HG03342 (cell line): ENCODE measurements at regions not wholly inside any gene's neighbourhood (a gene's known extent, or its start where the extent isn't known, plus 50 kb on each side); places are given as distances from the start of the nearest gene placed in this dataset.

Experiments used
- ATAC-seq: cut with Tn5 transposase; IDR thresholded peaks from one replicate; pipeline ENCODE4 v1.9.1; 2021; ENCODE audit warnings: mild to moderate bottlenecking, moderate library complexity; ENCODE audit not compliant: unreplicated experiment

GRCh38 chr6:81694855-81695254 lies 57.6 kb downstream of the TENT5A start:
- no peak for ATAC-seq

GRCh38 chr6:81694207-81694606 lies 58.3 kb downstream of the TENT5A start:
- ATAC-seq: no peak

DNA sequence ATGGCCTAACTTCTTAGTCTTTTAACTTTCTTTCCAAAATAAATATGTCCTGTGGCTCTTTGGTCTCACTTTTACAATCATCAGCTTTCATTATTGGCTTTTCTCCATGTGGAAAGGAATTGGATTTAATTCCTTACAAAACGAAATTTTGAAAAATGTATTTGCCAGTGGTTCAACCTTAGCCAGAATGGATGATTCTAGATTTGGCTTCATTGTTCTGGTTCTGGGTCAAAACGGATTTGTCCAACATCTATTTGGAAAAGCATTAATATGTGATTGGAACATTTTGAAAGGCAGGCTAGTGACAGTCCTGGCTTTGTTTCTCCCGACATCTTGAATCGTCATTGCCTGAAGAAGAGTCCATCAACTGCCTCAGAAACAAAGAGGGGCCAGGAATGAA lies 59.2 kb downstream of the TENT5A start:
- no peak for ATAC-seq

GRCh38 chr6:81690073-81690472 lies 62.4 kb downstream of the TENT5A start:
- no peak for ATAC-seq

DNA sequence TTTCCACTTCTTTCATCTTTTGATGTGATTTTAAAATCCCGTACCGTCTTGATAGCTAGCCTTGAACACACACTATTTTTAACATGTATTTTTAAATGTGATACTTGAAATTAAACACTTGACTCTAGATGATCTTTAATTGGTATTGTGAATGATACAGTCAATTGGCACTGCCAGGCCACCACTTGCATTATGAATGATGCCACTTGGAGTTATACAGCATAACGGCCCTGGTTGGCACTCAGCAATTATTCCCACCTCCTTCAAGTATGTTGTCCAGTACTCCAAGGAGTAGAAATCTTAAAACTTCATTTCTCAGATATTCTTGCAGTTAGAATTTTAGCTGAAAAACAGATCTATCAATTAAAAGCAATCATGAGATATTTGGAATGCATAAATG lies 62.9 kb downstream of the TENT5A start:
- no peak for ATAC-seq

DNA sequence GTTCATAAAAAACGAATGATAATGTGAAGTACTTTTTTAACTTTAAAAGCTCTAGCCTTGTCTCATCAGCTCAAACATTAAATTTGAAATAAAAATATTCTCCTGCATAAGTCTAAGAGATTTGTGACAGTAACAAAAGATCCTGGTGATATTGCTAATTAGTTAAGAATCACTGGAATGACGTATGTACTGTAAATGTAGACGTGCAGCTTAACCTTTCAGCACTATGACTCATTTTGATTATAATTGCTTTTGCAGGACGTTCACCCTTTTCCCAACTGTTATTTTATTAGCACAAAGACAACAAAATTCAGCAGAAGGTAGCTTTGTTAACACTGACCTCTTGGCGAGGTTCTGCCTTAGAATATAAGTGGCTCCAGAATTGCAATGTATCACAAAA lies 68.6 kb downstream of the TENT5A start:
- no peak for ATAC-seq

GRCh38 chr6:81682858-81683620 lies 69.4 kb downstream of the TENT5A start:
- ATAC-seq: no peak

- ATAC-seq: no peak
These were observed 70.2 kb downstream of the TENT5A start for GRCh38 chr6:81682235-81682795.

GRCh38 chr6:81669445-81669844 lies 83.0 kb downstream of the TENT5A start:
- ATAC-seq: no peak

GRCh38 chr6:81668615-81669047 lies 83.8 kb downstream of the TENT5A start:
- no peak for ATAC-seq

DNA sequence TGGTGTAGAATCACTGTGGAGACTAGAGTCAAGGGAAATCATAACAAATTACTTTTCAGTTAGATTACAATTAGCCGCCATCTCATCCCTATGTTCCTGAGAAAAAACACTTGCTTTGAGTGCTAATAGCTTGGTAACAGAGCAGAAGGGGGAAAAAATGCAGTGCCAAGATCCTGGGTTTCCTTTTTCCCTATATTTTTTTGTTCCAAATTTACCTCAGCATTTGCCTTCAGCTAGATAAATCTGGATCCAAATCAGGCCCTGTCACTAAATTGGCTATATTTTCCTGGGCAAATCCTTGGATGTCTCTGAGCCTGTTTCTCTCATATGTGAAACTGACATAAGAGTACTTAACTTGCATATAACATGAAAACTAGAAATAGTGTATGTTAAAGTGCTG lies 86.0 kb downstream of the TENT5A start:
- no peak for ATAC-seq

DNA sequence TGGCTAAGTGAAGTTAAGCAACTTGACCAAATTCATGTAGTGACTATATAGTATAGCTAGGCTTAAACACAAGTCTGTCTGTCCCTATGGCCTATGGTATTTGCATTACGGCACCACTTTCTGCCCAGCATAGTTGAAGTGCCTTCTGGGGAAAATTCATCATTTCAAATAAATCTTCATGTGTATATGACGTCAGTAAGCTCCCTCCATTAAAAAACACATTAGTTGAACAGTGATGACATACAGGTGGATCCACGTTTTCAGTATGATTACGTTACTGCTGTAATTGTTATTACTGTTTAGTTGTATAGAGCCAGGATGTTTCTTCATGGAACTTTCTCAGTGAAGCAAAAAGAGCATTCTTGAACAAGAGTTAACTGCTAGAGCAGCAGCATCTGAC lies 96.2 kb downstream of the TENT5A start:
- ATAC-seq: no peak

GRCh38 chr6:81655696-81656095 lies 96.8 kb downstream of the TENT5A start:
- ATAC-seq: no peak

DNA sequence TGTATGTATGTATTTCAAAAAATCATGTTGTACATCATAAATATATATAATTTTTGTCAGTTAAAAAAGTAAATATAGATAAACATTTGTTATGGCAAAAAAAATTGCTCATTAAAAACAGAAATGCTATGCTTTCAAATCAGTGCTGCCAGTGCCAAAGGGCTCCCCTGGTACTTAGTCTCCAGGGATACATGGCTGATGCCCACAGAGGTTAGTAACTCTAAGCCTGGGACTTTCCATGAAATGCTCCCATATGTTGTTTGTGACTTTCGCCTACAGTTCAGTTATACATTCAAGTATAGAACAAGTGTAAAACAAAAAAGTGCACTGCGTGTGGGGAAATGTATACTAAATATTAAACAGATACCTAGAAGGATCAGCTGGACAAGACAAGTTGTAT lies 104.0 kb downstream of the TENT5A start:
- no peak for ATAC-seq

GRCh38 chr6:81643156-81643555 lies 109.3 kb downstream of the TENT5A start:
- no peak for ATAC-seq

DNA sequence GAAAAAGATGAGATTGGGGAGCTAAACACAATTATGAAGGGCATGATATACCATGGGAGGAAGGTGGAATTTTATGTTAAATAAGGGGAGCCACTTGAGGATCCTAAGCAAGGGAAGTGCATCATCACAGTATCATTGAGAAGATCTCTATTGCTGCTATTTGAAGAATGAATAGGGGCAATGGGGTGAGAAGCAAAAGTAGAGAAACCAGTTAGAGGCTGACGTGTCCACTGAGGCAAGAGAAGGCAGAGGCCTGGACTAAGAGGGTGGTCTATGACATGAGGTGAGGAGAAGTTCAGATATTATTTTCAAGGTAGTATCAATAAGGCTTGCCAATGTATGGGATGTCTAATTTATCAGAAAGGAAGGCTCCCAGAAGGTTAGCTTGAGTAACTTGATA lies 111.6 kb downstream of the TENT5A start:
- ATAC-seq: no peak

- no peak for ATAC-seq
These were observed 112.4 kb downstream of the TENT5A start for GRCh38 chr6:81640126-81640525.

- ATAC-seq: no peak
These were observed 114.1 kb downstream of the TENT5A start for GRCh38 chr6:81638366-81638765.

GRCh38 chr6:81636930-81637568 lies 115.4 kb downstream of the TENT5A start:
- ATAC-seq: no peak

- no peak for ATAC-seq
These were observed 118.2 kb downstream of the TENT5A start for GRCh38 chr6:81634155-81634880.

DNA sequence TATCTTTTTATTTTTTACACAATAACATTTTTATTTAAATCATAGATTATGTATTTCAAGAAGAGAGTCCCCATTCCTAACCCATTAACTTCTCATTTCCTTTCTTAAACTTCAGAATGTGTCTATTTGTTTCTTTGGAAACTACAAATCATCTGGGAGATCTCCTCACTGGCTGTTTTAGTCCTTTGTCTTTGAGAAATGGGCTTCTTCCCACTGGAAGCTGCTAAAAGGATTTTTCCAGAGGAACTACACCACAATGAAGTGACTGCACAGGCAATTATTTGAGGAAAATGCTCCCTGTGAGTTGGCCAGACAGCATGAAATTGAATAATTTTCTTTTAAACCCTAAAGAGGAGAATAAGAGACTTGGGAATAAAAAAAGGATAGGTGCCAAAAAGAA lies 119.1 kb downstream of the TENT5A start:
- ATAC-seq: no peak

- ATAC-seq: no peak
These were observed 121.8 kb downstream of the TENT5A start for GRCh38 chr6:81630719-81631118.
